ENCODE measurements at regions not wholly inside any gene's neighbourhood (a gene's known extent, or its start where the extent isn't known, plus 50 kb on each side); places are given as distances from the start of the nearest gene placed in this dataset.
"Not testable (repeated sequence)": the region's sequence is repeated elsewhere in the genome, so short reads cannot be mapped to it uniquely, and the experiment has no call there.

DNA sequence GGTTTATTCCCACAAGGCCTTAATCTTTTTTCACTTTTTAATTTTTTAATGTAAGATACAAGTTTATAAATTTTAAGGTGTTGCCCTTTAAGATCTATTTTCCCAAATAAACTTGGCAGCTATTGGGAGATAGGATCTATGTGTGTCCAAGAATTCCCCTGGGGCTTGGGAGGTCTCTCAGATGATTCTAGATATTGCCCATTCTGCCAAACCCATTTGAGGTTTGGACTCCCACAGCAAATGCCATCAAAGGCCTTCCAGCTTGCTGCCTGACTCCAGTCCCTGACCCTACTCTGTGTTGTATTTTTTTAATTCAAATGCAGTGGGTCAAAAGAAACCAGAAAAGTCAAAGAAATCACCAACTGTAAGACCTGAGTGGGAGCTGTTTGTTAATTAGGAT, 120.0 kb upstream of the CHRDL1 start:
- Histone ChIP-seq H3K4me3 (no peak overlapping the region), H3K9me3 (no peaks in the 10 kb centered on the region), H3K27ac (no peak overlapping the region), H3K4me1 (replicated peaks) (no peaks in the 10 kb centered on the region), H3K27me3 (replicated peaks; ENCODE audit: insufficient read depth) (no peaks in the 10 kb centered on the region), H3K36me3 (no peaks in the 10 kb centered on the region)
- TF ChIP-seq, protein P1, sequence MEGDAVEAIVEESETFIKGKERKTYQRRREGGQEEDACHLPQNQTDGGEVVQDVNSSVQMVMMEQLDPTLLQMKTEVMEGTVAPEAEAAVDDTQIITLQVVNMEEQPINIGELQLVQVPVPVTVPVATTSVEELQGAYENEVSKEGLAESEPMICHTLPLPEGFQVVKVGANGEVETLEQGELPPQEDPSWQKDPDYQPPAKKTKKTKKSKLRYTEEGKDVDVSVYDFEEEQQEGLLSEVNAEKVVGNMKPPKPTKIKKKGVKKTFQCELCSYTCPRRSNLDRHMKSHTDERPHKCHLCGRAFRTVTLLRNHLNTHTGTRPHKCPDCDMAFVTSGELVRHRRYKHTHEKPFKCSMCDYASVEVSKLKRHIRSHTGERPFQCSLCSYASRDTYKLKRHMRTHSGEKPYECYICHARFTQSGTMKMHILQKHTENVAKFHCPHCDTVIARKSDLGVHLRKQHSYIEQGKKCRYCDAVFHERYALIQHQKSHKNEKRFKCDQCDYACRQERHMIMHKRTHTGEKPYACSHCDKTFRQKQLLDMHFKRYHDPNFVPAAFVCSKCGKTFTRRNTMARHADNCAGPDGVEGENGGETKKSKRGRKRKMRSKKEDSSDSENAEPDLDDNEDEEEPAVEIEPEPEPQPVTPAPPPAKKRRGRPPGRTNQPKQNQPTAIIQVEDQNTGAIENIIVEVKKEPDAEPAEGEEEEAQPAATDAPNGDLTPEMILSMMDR (IDR thresholded peaks at IDR 0.05) = no peak
- TF ChIP-seq POLR2AphosphoS5 (IDR thresholded peaks at IDR 0.05) = no peak
- no peak for TF ChIP-seq POLR2A (IDR thresholded peaks at IDR 0.05)
- intact Hi-C loops (cut with DNase I) = no loop called here
- no peak for DNase-seq (ENCODE audit: low spot score)

GRCh38 chrX:110915111-110915510, 119.5 kb upstream of the CHRDL1 start:
- Histone ChIP-seq H3K27ac (no peak overlapping the region), H3K4me1 (replicated peaks) (no peaks in the 10 kb centered on the region), H3K4me3 (no peak overlapping the region), H3K9me3 (no peaks in the 10 kb centered on the region), H3K36me3 (no peaks in the 10 kb centered on the region), H3K27me3 (replicated peaks; ENCODE audit: insufficient read depth) (no peaks in the 10 kb centered on the region)
- TF ChIP-seq POLR2A (IDR thresholded peaks at IDR 0.05) = no peak
- no peak for TF ChIP-seq POLR2AphosphoS5 (IDR thresholded peaks at IDR 0.05)
- TF ChIP-seq, protein P1 (IDR thresholded peaks at IDR 0.05) = no peak
- intact Hi-C loops (cut with DNase I) = no loop called here
- 80% methylated on average over 2 of the region's 3 CpGs for WGBS
- no peak for DNase-seq (ENCODE audit: low spot score)

- Histone ChIP-seq H3K27ac (no peak overlapping the region), H3K36me3 (no peaks in the 10 kb centered on the region), H3K9me3 (no peaks in the 10 kb centered on the region), H3K4me1 (replicated peaks) (no peaks in the 10 kb centered on the region), H3K27me3 (replicated peaks; ENCODE audit: insufficient read depth) (no peaks in the 10 kb centered on the region), H3K4me3 (no peak overlapping the region)
- DNase-seq (ENCODE audit: low spot score) = peak; percentile 3
- WGBS = 24% methylated on average over 1 of the region's 1 CpG
- intact Hi-C loops (cut with DNase I) = no loop called here
- TF ChIP-seq POLR2A (IDR thresholded peaks at IDR 0.05) (no peak), POLR2AphosphoS5 (IDR thresholded peaks at IDR 0.05) (no peak)
- TF ChIP-seq, protein P1 (IDR thresholded peaks at IDR 0.05) = no peak
Observed at GRCh38 chrX:110914281-110914680, 118.7 kb upstream of the CHRDL1 start.

- H3K4me1 ChIP-seq (replicated peaks); H3K4me3 ChIP-seq; H3K27ac ChIP-seq; H3K27me3 ChIP-seq (replicated peaks; ENCODE audit: insufficient read depth); DNase-seq (ENCODE audit: low spot score); intact Hi-C loops (cut with DNase I); H3K9me3 ChIP-seq; H3K36me3 ChIP-seq: not testable (repeated sequence)
Observed at GRCh38 chrX:110904747-110905146, 109.1 kb upstream of the CHRDL1 start.

DNA sequence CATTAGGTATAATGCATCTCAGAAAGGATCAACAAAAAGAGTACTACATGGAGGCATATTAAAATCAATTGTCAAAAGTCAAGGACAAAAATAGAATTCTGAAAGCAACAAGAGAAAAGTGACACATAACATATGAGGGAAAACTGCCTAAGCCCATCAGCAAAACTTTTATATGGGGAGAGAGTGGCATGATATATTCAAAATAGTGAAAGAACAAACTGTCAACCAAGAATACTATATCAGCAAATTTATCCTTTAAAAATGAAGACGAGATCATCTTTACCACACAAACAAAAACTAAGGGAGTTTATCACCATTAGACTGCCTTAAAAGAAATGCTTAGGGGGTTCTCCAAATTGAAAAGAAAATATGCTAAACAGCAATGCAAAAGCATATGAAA, 86.4 kb upstream of the CHRDL1 start:
- TF ChIP-seq POLR2A (IDR thresholded peaks at IDR 0.05) = no peak
- no peak for TF ChIP-seq POLR2AphosphoS5 (IDR thresholded peaks at IDR 0.05)
- TF ChIP-seq, protein P1 (IDR thresholded peaks at IDR 0.05) = no peak
- intact Hi-C loops (cut with DNase I) = no loop called here
- 94% methylated on average over 1 of the region's 1 CpG for WGBS

More for the DNA sequence above, 86.4 kb upstream of the CHRDL1 start:
- no peaks in the 10 kb centered on the region for H3K9me3 ChIP-seq
- no peak for DNase-seq (ENCODE audit: low spot score)
- H3K4me3 ChIP-seq = no peak overlapping the region
- no peak overlapping the region for H3K27ac ChIP-seq
- no peaks in the 10 kb centered on the region for H3K27me3 ChIP-seq (replicated peaks; ENCODE audit: insufficient read depth)
- H3K4me1 ChIP-seq (replicated peaks) = no peaks in the 10 kb centered on the region
- no peaks in the 10 kb centered on the region for H3K36me3 ChIP-seq

Measured in prostate gland (tissue), 2 donors.